Tibial artery (tissue), 4 donors: ENCODE measurements at regions not wholly inside any gene's neighbourhood (a gene's known extent, or its start where the extent isn't known, plus 50 kb on each side); places are given as distances from the start of the nearest gene placed in this dataset.
"Not testable (repeated sequence)": the region's sequence is repeated elsewhere in the genome, so short reads cannot be mapped to it uniquely, and the experiment has no call there.

Experiments
- DNase-seq, 2 donors: peaks; one replicate each; pipeline ENCODE4 v3.0.0-alpha.2; 2019
- H3K27ac ChIP-seq, 2 donors: fragments of 200-600 bp; sonication (generic) in 1 of 2; 1 replicate in 1 of 2; 2 replicates in 1 of 2; pipeline ENCODE4 v1.5.1; 2018 to 2019; ENCODE audit warnings: mild to moderate bottlenecking in 1 of 2
- H3K27me3 ChIP-seq, 2 donors: fragments of 200-600 bp; sonication (generic) in 1 of 2; one replicate each; pipeline versions ENCODE4 v1.5.1 to v1.6.0; 2016 to 2019
- H3K36me3 ChIP-seq, 3 donors: fragments of 200-600 bp; sonication (generic) in 2 of 3; one replicate each; pipeline ENCODE4 v1.5.1; 2016 to 2019; ENCODE audit warnings: mild to moderate bottlenecking in 2 of 3
- H3K4me1 ChIP-seq, 4 donors: fragments of 200-600 bp; sonication (generic) in 2 of 4; 1 replicate in 3 of 4; 2 replicates in 1 of 4; pipeline ENCODE4 v1.5.1; 2016 to 2019
- H3K4me3 ChIP-seq, 2 donors: fragments of 200-600 bp; sonication (generic) in 1 of 2; 1 replicate in 1 of 2; 2 replicates in 1 of 2; pipeline ENCODE4 v1.5.1; 2018 to 2019; ENCODE audit warnings: mild to moderate bottlenecking in 2 of 2
- H3K9me3 ChIP-seq, 3 donors: fragments of 200-600 bp; sonication (generic) in 1 of 3; one replicate each; pipeline ENCODE4 v1.5.1; 2016 to 2019
- intact Hi-C: fragments of 100-400 bp; cut with DNase I; formaldehyde crosslinking; loops from one replicate; pipeline ENCODE4 v1.15.0; 2023; ENCODE audit warnings: low total_unique reads
- TF ChIP-seq, protein P1 (sequence below), 2 experiments: fragments of 200-600 bp in 1 of 2; fragments of 450-650 bp in 1 of 2; IDR thresholded peaks; one replicate each; pipeline ENCODE4 v1.5.1; 2017 to 2019; ENCODE audit warnings: antibody characterized with exemption in 2 of 2, mild to moderate bottlenecking in 1 of 2, moderate library complexity in 1 of 2

DNA sequence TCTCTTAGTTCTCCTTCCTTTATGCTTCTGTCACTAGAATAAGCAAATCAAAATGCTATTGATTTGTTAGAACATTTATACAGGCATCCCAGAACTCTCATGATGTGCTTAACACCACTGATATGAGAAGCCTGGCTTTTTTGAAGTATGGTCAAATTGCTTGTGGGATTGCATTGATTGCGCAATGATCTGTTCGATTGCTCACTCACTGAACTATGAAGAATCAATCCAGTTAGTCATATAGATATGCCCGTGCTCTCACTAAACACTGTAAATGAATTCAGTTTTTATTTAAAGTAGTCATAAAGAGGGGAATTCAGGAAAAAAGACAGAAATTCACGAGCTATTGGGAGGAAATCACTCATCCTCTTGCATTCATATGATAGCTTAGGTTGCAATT is 1237.8 kb downstream of the SUCLG1 start:
- intact Hi-C loops, result no loop called here
- H3K4me3 ChIP-seq, result no peak overlapping the region
- H3K4me1 ChIP-seq, result no peaks in the 10 kb centered on the region
- no peaks in the 10 kb centered on the region for H3K27me3 ChIP-seq
- no peaks in the 10 kb centered on the region for H3K9me3 ChIP-seq
- DNase-seq, result no peak
- TF ChIP-seq, protein P1, sequence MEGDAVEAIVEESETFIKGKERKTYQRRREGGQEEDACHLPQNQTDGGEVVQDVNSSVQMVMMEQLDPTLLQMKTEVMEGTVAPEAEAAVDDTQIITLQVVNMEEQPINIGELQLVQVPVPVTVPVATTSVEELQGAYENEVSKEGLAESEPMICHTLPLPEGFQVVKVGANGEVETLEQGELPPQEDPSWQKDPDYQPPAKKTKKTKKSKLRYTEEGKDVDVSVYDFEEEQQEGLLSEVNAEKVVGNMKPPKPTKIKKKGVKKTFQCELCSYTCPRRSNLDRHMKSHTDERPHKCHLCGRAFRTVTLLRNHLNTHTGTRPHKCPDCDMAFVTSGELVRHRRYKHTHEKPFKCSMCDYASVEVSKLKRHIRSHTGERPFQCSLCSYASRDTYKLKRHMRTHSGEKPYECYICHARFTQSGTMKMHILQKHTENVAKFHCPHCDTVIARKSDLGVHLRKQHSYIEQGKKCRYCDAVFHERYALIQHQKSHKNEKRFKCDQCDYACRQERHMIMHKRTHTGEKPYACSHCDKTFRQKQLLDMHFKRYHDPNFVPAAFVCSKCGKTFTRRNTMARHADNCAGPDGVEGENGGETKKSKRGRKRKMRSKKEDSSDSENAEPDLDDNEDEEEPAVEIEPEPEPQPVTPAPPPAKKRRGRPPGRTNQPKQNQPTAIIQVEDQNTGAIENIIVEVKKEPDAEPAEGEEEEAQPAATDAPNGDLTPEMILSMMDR (IDR thresholded peaks at IDR 0.05), result no peak
- no peak overlapping the region for H3K27ac ChIP-seq
- H3K36me3 ChIP-seq, result no peaks in the 10 kb centered on the region

DNA sequence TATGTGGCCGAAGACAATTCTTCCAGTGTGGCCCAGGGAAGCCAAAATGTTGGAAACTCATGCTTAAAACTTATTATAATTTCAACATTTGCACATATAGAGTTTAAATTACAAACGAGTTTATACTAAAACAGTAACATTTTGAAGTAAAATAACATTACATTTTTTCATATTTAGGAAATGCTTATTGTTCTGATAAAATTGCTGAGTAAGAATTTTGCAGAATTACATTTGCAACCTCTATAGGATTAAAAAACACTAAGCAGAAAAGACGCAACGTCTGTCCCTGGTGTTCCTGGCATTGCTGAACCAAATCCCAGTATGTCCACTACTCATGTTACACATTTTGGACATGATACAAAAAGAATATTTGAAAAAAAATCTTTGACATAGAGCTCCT is 1241.2 kb downstream of the SUCLG1 start:
- Histone ChIP-seq H3K4me3 (no peak overlapping the region), H3K9me3 (no peaks in the 10 kb centered on the region), H3K27ac (no peak overlapping the region), H3K36me3 (no peaks in the 10 kb centered on the region), H3K4me1 (no peaks in the 10 kb centered on the region), H3K27me3 (no peaks in the 10 kb centered on the region)
- no peak for DNase-seq
- intact Hi-C loops, result no loop called here
- TF ChIP-seq, protein P1 (IDR thresholded peaks at IDR 0.05), result no peak

DNA sequence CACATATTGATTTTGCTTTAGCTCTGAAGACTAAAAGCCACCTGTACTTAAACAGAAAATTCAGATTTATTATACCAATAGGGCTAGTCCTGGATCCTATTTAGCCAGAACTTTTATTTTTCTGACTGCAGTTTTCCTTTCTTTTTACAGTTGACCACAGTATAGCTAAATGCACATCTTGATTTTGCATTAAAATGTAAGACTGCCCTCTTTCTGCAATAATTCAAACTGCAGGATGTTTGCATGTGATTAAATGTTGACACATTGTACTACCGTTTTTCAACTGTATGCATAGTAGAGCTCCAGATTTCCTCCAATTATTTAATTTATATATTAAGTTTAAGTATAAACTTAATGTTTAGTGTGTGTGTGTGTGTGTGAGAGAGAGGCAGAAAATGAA is 1262.9 kb downstream of the SUCLG1 start:
- no peaks in the 10 kb centered on the region for H3K36me3 ChIP-seq
- TF ChIP-seq, protein P1 (IDR thresholded peaks at IDR 0.05), result peak in 1 of 2 experiments; percentile 6
- intact Hi-C loops, result no loop called here
- H3K27me3 ChIP-seq, result no peaks in the 10 kb centered on the region
- no peaks in the 10 kb centered on the region for H3K9me3 ChIP-seq
- no peak overlapping the region for H3K4me3 ChIP-seq
- no peak overlapping the region for H3K27ac ChIP-seq
- DNase-seq, result no peak
- no peaks in the 10 kb centered on the region for H3K4me1 ChIP-seq

DNA sequence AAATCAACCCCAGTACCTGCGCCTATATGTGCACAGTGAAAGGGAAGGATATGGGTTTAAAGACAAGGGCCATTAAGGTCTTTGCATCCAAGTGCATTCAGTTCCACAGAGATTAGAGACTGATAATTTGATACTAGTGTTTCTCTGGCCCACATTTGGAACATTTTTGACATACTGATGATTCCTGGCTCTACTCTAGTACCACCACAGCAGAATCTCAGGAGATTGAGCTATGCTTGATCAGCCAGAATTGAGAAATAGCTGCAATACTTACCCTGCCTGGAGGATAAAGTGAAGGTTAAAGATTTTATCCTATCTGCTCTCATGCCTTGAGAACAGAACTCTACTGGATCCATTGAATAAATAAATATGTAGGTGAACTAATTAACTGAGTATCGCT is 1267.8 kb downstream of the SUCLG1 start:
- H3K4me1 ChIP-seq, result no peaks in the 10 kb centered on the region
- H3K4me3 ChIP-seq, result no peak overlapping the region
- H3K36me3 ChIP-seq, result no peaks in the 10 kb centered on the region
- H3K27ac ChIP-seq, result no peak overlapping the region
- intact Hi-C loops, result no loop called here
- TF ChIP-seq, protein P1 (IDR thresholded peaks at IDR 0.05), result no peak
- H3K9me3 ChIP-seq, result no peaks in the 10 kb centered on the region
- no peak for DNase-seq
- H3K27me3 ChIP-seq, result no peaks in the 10 kb centered on the region

DNA sequence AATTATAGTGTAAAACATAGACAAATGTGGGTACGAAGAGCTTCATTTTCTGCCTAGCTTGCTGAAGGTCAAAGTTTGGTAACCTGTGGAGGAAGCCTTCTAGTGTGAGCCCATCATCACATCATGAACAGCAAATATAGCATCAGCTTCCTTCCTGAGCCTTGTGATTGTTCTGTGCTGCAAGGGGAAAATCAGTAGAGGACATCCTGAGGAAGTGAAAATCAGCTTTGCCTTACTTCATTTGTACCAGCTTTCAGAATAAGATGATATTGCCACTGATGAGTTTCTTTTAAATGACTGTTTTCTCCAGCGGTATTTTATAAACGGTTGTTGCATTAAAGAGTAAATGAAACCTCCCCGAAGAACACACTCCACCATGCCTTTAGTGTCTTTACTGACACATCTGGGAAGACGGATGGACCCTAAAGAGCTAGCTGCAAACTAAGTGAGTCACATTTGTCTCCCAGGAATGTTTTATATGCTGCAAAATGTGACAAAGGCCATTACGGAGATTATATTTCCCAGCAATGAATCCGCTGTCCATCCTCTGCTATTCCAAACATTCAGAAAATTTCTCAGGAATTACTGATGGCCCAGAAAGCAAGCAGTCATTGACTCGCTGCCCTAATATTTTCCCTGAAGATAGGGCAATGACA is 1272.8 kb downstream of the SUCLG1 start:
- TF ChIP-seq, protein P1 (IDR thresholded peaks at IDR 0.05), result no peak
- no peak for DNase-seq
- no peaks in the 10 kb centered on the region for H3K36me3 ChIP-seq
- H3K4me1 ChIP-seq, result no peaks in the 10 kb centered on the region
- no peaks in the 10 kb centered on the region for H3K27me3 ChIP-seq
- no peaks in the 10 kb centered on the region for H3K9me3 ChIP-seq
- no peak overlapping the region for H3K4me3 ChIP-seq
- intact Hi-C loops, result no loop called here
- no peak overlapping the region for H3K27ac ChIP-seq

DNA sequence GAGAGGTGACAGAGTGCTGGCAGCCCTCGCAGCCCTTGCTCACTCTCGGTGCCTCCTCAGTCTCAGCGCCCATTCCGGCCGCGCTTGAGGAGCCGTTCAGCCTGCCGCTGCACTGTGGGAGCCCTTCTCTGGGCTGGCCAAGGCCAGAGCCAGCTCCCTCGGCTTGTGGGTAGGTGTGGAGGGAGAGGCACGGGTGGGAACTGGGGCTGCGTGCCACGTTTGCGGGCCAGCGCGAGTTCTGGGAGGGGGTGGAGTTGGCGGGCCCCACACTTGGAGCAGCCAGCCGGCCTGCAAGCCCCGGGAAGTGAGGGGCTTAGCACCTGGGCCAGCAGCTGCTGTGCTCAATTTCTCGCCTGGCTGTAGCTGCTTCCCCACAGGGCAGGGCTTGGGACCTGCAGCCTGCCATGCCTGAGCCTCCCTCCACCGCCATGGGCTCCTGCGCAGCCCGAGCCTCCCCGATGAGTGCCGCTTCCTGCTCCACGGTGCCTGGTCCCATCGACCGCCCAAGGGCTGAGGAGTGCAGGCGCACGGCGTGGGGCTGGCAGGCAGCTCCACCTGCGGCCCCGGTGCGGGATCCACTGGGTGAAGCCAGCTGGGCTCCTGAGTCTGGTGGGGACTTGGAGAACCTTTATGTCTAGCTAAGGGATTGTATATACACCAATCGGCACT is 1278.1 kb downstream of the SUCLG1 start:
- H3K36me3 ChIP-seq, DNase-seq, H3K9me3 ChIP-seq, H3K4me1 ChIP-seq, H3K4me3 ChIP-seq, intact Hi-C loops, H3K27ac ChIP-seq, H3K27me3 ChIP-seq: not testable (repeated sequence)
